CD4-positive, alpha-beta T cell treated with Interleukin-6 at 100 ng/mL for 8 hours (primary cell): ENCODE measurements at regions not wholly inside any gene's neighbourhood (a gene's known extent, or its start where the extent isn't known, plus 50 kb on each side); places are given as distances from the start of the nearest gene placed in this dataset.
"Not testable (repeated sequence)": the region's sequence is repeated elsewhere in the genome, so short reads cannot be mapped to it uniquely, and the experiment has no call there.

Source experiments
- DNase-seq: peaks from one replicate; pipeline ENCODE4 v3.0.0-alpha.2; 2020; ENCODE audit warnings: mixed read lengths, low spot score

DNA sequence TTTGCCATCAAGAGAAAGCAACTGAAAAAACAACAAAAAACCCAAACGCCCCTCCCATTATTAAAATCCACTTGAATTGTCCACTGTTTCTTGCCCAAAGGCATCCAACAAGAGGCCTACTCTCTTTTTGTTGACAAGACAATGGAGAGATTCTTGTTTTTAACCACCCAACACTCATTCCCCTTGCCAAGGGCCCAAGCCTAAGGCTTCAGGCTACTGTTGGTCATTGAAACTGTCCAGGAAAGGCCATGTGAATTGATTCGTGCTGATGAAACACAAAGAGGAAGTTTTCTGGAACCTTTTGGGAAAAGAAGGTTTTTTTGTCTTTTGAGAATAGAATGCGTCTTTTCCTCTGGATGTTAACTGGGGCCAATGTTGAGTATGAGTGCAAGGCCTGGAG lies 157.4 kb upstream of the PFN2 start:
- no peak for DNase-seq

DNA sequence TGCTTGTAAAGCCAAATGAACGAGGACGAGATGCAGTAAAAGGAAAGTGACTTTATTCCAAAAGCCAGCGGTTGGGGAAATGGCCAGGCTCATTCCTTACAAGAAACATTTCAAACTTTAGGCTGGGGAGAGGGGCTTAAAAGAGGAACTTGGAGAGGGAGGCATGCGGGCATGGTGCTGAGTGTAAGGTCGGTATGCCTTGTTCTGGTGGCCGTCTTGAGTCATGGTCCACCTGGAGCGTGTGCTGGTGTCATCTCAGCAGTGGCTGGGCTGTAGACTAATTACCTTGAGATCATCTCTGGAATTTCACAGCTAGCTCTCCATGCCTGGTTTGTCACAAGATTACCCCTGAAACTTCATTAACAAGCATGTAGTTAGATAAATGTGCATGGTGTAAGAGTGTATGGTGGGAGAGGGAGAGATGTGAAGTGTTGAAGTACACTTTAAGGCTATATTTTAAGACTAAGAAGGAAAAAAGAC lies 156.4 kb upstream of the PFN2 start:
- DNase-seq, result no peak

DNA sequence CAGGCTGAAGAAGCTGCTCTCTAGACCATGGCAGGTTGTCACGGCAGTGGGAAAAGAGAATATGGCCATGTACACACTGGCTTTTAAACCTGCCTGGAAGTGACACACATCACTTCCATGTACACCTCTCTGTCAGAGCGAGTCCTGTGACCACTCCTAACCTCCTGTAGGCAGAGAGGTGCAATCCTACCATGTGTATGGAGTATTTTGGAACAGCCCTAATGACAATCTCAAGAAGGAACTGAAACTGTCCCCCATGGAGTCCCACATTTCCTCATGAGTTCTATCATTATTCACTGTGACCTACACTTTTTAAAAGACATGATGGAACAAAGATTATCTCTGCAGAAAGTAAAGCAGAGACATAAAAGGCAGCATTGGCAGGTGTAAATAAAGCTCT lies 153.4 kb upstream of the PFN2 start:
- DNase-seq, result no peak

DNA sequence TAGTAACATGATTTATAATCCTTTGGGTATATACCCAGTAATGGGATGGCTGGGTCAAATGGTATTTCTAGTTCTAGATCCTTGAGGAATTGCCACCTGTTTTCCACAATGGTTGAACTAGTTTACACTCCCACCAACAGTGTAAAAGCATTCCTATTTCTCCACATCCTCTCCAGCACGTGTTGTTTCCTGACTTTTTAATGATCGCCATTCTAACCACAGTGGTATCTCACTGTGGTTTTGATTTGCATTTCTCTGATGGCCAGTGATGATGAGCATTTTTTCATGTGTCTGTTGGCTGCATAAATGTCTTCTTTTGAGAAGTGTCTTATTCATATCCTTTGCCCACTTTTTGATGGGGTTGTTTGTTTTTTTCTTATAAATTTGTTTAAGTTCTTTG lies 152.6 kb upstream of the PFN2 start:
- not testable (repeated sequence) for DNase-seq

DNA sequence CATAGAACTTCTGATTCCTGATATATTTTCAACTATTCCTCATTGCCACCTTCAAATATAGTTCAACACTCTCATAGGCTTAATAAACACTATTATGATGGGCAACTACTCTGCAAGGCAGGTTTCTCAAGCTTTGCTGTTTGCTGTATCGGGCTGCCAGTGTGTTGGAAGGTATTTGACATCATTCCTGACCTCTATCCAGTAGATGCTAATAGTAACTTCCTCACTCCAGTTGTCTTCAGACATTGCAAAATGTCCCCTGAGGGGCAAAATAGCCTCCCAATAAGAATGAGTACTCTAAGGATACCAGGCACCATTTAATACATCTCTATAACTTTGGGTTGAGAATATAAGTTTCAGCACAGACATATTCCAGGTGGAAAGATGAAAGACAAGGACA lies 147.5 kb upstream of the PFN2 start:
- DNase-seq, result no peak

DNA sequence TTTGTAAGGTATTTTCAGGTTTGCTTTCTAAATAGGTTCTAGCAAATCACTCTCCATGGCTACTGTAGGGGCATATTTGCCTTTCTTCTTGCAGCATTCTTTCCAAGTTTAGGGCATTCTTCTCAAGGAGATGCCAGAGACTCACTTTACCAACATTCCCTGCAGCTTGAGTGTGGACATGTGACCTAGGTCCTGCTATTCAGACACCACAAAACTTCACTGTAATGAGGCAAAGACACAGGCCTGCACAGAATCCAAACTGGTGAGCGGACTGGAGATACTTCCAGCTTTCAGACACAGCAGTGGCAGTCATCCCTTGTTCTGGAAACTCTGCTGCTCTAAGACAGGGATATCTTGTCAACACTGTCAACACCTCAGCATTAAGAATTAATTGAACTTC lies 146.4 kb upstream of the PFN2 start:
- no peak for DNase-seq

DNA sequence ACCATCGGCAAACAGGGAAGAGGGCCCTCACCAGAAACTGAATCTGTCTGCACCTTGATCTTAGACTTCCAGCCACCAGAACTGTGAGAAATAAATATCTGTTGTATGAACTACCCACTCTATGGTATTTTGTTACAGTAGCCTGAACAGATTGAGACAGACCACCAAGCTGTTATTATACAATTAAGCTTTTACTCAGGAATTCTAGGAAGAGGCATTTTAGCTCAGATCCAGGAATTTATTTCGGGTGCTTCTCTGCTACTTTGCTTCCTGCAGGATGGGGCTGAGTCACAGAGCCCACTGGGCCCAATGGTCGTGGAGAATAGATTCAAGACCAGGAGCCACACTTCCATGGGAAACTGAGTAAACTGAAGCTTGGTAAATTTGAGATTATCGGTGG lies 145.5 kb upstream of the PFN2 start:
- no peak for DNase-seq

DNA sequence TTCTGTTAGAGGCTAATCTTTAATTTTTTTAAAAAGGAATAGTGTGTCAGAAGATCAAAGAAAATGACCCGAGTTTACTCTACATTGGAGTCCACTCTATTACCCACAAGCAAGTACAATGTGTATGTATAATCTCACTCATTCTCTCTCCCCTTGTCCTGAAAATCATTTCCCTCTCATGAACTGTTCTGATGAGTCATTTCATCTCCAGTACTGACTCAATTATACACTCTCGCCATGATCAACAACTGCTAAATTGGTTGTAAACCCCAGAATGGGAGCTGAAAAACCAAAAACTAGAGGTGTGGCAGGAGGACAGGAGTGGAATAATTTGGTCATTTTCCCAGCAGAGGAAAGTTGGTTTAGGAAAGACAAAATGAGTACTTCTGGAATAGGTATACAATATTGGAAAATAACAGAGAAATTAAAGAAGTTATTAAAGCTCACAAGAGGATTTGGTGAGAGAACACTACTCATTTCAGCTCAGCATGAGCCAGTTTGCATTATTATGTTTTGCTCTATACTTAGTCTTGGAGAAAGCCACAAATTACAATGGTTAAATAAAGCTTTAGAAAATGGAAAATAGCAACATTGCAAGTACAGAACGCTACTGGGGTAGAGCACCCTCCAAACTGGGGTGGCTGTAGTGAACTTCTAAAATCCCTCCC lies 144.3 kb upstream of the PFN2 start:
- DNase-seq, result no peak

DNA sequence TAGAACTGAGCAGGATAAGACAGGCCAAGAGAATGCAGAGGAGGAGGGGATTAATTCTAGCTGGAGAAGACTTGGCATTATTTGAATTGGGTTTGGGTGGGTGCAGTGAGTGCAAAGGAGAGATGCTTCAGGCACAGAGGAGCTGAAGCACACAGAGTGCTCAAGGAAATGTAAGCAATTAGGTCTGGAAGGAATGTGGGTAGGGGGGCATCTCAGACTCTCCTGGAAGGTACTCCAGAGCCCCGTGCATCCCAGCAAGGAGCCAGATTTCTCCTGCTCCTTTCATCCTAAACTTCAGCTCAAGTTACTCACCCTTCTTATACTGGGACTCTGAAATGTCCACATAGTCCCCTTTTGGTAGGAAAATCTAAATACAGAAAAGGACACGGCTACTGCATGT lies 143.6 kb upstream of the PFN2 start:
- DNase-seq, result no peak

DNA sequence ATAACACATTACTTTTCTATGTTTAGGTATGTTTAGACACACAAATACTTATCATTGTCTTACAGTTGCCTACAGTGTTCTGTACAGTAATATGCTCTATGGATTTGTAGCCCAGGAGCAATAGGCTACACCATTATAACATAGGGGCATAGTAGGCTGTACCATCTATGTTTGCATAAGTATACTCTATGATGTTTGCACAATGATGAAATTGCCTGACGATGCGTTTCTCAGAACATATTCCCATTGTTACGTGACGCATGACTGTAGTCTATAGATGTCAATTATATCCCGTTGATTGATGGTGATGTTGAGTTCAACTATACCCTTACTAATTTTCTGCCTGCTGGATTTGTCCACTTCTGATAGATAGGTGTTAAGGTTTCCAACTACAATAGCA lies 139.4 kb upstream of the PFN2 start:
- DNase-seq, result no peak

DNA sequence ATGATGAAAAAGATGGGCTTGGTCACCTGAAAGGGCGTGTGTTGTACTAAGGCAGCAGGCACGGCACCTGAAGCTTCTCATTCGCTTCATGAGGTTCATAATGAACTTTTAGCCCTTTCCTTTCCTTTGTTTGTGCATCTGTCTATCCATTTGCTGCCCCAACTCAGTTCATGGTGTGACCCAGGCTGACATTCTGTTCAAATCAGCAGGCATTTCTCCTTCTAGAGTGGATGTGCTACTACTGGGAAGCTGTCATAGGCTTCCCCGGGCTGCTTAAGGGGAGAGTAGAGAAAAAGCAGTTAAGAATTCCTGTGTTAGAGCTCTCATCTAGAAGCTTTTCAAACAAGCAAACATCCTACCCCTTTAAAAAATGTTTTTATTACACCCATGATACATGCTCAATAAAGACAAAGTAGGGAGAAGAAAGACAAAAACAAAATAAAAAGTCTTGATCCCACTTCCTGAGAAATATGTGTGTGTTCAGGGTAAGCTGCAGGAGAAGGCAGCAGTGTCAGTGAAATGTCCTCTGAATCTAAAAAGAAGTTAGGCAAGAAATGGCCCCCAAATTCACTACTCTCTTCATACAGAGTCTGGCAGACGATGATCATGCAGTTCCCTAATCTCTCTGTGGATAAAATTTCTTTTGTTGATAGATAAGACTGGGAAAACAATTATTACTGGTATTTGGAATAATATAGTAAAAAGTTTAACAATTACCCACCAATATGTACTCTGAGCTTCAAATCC lies 136.9 kb upstream of the PFN2 start:
- DNase-seq, result no peak

DNA sequence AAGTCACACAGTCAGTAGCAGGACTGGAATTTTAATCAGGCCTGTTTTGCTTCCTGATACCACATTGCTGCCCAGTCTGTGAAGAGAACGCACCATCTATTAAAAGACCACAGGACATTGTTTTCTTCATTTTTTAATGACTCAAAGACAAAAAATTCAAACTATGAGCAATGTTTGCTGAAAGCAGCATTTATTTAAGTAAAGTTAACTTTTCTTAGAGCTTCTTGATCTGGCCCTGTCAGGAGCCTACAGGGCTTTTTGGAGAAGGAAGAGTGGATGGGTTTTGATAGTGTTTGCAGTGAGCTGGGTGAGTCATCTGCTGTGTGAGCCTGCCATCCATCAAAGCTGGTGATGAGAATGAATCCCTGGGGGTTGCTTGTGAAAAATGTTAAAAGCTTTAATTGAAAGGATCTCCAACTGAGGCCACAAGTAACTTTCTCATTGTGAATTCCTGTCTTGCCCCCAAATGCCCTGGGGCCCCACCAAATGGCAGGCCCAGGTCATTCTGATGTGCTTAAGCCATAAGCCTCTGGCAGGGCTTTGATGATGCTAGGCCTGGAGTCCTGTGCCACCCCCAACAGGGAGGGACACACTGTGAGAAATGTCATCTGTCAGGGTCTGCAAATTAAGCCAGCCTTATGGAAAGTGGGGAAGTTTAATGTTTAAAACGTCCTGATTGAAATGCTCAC lies 136.2 kb upstream of the PFN2 start:
- no peak for DNase-seq

DNA sequence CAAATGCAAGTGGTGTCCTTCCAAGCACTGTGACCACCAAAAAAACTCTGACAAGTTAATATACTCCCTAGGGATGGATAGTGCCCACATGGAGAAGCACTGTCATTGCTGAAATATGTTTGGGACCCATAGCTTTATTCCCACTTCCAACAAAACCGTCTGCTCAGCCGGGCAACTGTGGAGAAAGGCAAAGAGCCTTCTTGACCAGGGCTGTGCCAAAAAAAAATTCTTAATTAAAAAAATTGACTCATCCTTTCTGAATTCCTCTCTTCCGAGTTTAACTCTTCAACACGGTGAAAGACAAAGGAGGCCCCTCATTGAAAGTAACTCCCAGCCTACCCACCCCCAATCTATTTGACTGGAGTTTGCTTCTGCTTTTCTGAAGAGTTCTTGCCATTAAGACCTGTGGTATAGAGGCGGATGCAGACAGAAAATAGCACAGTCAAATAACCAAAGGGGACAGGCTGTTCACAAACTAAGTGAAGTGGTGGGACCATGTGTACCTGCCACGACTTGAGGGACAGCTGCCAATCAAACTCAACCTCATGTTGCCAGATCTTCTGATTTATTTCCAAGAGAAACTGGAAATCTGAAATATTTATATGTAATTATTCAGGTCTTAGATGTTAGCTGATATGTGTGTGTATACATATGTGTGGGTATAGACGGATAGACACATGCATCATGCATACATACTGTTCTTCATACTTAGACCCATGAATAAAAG lies 135.4 kb upstream of the PFN2 start:
- DNase-seq, result no peak

DNA sequence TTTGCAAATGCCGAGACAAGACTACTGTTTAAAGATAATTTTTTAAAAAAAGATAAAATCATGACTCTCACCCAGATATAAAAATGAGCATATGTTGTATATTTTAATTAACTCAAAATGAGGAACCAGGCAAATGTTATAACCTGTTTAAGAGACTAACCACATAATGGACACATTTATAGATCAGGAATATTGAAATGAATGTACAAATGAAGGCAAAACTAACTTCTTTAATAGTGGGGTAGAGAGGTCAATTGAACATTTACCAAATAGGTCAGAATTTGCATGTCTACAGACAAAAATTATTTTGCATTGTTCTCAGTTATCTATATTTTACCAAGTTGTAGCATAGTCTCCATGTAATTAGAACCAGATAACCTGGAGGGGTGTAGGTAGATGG lies 134.3 kb upstream of the PFN2 start:
- no peak for DNase-seq

DNA sequence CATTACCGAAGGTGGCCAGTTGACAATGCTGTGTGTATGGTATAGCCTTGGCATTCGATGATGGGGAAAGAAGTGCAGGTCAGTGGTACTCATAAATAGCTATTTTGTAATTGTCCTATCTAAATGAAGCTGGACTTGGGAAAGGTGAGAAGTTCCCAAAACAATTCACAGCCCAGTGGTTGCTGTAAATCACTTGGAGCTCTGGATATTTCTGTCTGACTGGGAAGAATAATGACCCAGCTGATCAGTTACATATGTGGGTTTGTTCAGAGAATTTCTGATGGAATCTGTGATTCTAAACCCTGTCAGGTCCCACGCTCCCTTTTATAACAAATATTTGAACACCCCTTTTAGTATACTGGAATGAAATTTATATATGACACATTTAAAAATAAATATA lies 133.9 kb upstream of the PFN2 start:
- DNase-seq, result no peak

DNA sequence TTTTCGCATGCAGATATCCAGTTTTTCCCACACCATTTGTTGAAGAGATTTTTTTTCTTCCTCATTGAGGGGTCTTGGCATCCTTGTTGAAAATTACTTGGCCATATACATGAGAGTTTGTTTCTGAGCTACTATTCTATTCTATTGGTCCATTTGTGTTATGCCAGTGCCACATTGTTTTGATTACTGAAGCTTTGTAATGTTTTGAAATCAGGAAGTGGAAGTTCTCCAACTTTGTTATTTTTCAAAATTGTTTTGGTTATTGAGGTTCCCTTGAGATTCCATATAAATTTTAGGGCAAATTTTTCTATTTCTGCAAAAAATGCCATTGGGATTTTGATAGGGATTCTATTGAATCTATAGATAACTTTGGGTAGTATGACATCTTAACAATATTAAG lies 130.3 kb upstream of the PFN2 start:
- no peak for DNase-seq

DNA sequence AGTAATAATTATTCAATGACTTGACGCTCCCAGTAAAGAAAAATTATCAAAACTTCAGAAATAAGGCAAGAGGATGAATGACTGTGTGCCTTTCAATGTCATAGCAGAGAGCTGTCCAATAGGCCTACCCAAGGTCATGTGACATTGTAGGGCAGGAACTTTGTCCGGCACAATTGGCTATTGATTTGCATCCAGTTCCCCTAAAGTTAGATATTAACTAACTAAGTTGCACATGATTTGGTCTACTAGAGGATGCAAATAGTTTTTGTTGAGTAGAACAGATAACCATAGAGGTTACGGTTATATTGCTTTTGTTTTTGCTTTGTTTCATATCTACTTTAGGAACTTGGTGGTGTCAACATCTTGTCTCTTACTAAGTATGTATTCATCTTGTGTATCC lies 127.9 kb upstream of the PFN2 start:
- no peak for DNase-seq

DNA sequence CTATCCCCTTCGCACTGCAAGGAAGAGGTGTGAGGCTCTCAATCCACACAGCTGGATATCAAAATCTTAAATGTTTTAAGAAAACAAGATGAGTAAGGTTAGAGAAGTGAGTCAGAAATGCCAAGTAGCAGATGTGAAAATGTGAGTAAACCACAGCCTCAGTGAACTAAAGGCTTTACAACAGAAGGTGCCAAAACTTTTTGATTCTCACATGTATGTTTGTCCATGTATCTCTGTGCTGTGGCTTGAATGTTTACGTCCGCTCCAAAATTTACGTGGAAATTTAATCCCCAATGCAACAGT lies 126.8 kb upstream of the PFN2 start:
- DNase-seq, result no peak

DNA sequence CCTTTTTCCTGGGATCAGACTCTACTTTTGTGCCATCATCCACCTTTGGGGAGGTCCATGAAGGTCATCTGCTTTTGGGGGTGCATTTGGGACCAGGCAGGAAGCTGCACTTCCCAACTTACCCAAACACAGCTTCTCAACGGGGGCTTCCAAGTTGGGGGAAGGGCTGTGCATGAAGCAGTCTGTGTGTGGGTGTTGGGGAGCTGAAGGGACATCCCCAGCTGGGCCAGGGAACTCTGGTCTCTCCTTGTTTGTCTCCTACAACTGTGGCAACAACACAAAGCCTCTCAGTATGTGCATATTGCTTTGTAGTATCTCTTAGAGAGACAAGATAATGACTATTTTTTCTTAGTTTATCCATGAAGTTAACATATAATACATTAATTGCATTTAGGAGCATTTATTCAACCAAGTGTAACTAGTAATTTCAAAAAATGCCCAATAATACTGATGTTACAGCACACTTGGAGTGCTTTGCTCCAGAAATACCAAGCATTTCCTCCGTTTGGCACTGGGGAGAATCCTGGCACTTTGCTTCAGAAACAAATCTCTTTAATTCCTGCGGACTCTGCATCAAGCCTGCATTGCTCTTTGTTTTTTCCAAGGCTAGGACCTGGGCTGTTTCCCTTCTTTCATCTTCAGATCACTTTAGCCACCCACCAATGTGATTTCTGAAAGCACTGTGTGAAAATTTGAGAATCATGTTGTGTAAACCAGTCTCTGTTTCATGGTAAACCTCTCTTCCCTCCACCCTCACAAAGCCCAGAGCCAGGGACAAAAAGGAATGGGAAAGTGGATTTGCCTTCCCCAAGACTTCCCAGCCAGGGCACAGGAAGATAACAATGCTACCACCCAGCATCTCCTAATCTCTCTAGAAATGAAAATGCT lies 126.2 kb upstream of the PFN2 start:
- no peak for DNase-seq

DNA sequence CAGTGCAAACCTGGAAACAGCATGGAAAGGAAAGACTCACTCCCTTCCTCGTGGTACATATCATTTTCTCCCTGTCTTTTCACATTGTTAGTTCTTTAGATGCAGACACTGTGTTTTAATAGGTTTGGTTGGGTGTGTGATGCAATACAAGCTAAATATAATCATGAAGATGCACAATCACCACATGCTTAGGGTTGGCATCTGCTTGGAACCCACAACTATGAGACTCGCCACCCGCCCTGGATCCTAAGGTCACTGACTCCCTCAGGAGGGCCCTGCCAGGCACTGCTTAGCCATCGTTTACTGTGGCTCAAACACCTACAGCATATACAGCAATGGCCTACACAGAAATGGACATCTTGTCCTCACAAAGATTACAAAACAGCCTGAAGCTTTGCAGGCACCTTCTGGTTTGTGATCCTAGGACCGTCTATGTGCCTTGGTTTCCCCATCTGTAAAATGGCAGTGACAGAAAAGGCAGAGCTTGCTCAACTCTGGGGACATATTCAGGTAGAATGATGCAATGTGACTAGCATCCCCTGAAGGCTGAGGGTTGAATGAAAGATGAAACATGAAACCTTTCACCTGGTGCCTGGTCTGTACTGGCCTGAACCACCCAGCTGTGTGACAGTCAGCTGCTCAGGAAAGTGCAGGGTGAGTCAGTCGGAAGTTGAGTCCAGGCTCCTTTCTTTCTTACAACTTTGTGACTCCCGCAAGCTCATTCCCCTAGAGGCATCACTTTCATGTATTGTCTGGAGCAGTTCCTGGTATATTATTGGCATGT lies 123.6 kb upstream of the PFN2 start:
- no peak for DNase-seq

DNA sequence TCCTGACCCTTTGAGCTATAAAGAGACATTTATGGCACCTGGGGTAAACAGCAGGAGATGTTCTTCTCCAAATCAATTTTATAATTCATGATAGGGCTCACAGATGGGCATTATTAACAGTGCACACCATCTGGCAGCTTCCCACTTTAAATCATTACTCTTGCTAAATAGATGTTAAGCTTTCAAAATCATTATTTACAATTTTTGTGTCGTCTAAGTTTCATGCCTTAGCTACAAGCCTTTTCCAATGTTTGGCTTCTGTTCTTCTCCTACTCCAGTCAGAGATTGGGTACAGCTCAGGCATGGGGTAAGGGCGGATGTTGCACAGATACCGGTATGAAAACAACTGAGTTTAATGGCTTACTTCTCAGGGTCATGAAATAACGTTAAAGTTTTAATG lies 120.9 kb upstream of the PFN2 start:
- DNase-seq, result no peak
